ENCODE measurements at regions not wholly inside any gene's neighbourhood (a gene's known extent, or its start where the extent isn't known, plus 50 kb on each side); places are given as distances from the start of the nearest gene placed in this dataset.

DNA sequence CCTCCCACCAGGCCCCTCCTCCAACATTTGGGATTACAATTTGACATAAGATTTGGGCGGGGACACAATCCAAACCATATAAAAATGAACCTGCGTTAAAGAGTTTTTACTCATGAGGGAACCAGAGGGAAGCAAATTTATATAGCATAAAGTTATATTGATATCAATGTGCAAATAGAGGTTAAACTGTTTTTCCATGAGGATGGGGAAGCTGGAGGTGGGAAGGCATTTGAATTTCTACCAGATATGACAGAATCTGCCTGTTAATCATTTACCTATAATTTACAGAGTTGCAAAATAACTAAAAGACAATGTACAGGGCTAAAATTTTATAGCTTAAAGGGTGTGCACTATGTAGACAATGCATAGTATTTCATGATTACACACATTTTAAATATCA lies 322.0 kb upstream of the FKBP1C start:
- ChIA-PET POLR2A (no interaction called here), CTCF (no interaction called here)
- no peak overlapping the region for H3K4me3 ChIP-seq (ENCODE audit: low read depth, low read length)
- TF ChIP-seq, protein P1, sequence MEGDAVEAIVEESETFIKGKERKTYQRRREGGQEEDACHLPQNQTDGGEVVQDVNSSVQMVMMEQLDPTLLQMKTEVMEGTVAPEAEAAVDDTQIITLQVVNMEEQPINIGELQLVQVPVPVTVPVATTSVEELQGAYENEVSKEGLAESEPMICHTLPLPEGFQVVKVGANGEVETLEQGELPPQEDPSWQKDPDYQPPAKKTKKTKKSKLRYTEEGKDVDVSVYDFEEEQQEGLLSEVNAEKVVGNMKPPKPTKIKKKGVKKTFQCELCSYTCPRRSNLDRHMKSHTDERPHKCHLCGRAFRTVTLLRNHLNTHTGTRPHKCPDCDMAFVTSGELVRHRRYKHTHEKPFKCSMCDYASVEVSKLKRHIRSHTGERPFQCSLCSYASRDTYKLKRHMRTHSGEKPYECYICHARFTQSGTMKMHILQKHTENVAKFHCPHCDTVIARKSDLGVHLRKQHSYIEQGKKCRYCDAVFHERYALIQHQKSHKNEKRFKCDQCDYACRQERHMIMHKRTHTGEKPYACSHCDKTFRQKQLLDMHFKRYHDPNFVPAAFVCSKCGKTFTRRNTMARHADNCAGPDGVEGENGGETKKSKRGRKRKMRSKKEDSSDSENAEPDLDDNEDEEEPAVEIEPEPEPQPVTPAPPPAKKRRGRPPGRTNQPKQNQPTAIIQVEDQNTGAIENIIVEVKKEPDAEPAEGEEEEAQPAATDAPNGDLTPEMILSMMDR (IDR thresholded peaks at IDR 0.05; ENCODE audit: low read depth, low read length) = no peak
- no peak overlapping the region for H3K27ac ChIP-seq (ENCODE audit: low read depth, low read length)
- no peaks in the 10 kb centered on the region for H3K27me3 ChIP-seq (ENCODE audit: control insufficient read depth, insufficient read depth, low read length)
- peaks cover 7% of the 10 kb centered on the region; the same call in 1 of the 2 replicates for H3K9me3 ChIP-seq (ENCODE audit: control insufficient read depth, insufficient read depth, low read length)
- no peak for DNase-seq (ENCODE audit: low read depth, low spot score)

GRCh38 chr6:62891065-62891647 lies 320.1 kb upstream of the FKBP1C start:
- CTCF ChIA-PET = no interaction called here
- POLR2A ChIA-PET = no interaction called here
- H3K27ac ChIP-seq (ENCODE audit: low read depth, low read length) = no peak overlapping the region
- H3K27me3 ChIP-seq (ENCODE audit: control insufficient read depth, insufficient read depth, low read length) = no peaks in the 10 kb centered on the region
- TF ChIP-seq, protein P1 (IDR thresholded peaks at IDR 0.05; ENCODE audit: low read depth, low read length) = 0 out of 2 replicates have a peak, but pooled peaks have one; percentile 13
- peaks cover 7% of the 10 kb centered on the region; the same call in 1 of the 2 replicates for H3K9me3 ChIP-seq (ENCODE audit: control insufficient read depth, insufficient read depth, low read length)
- no peak overlapping the region for H3K4me3 ChIP-seq (ENCODE audit: low read depth, low read length)
- DNase-seq (ENCODE audit: low read depth, low spot score) = no peak

- H3K9me3 ChIP-seq (ENCODE audit: control insufficient read depth, insufficient read depth, low read length) = peaks cover 7% of the 10 kb centered on the region; the same call in 1 of the 2 replicates
- no peak overlapping the region for H3K4me3 ChIP-seq (ENCODE audit: low read depth, low read length)
- no peaks in the 10 kb centered on the region for H3K27me3 ChIP-seq (ENCODE audit: control insufficient read depth, insufficient read depth, low read length)
- DNase-seq (ENCODE audit: low read depth, low spot score) = no peak
- CTCF ChIA-PET = no interaction called here
- TF ChIP-seq, protein P1 (IDR thresholded peaks at IDR 0.05; ENCODE audit: low read depth, low read length) = no peak
- POLR2A ChIA-PET = no interaction called here
- no peak overlapping the region for H3K27ac ChIP-seq (ENCODE audit: low read depth, low read length)
Observed at GRCh38 chr6:62894114-62894513, 317.2 kb upstream of the FKBP1C start.

DNA sequence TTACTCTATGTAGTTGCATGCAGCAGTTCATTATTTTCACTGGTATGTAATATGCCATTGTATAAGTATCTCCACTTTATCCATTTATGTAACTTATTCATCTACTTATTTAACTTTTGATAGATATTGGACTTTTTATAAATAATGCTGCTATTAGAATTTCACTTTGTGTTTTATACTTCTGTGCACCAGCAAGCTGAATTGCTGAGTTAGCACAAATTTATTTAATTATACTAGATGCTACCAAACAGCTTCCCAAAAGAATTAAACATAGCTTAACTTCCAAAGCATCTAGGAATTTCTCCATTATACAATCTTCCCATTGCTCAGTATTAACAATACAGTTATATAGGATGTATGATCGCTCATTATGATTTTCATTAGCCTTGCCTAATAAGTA lies 308.0 kb upstream of the FKBP1C start:
- DNase-seq (ENCODE audit: low read depth, low spot score) = no peak
- ChIA-PET POLR2A (no interaction called here), CTCF (no interaction called here)
- Histone ChIP-seq H3K27ac (ENCODE audit: low read depth, low read length) (no peak overlapping the region), H3K4me3 (ENCODE audit: low read depth, low read length) (no peak overlapping the region), H3K9me3 (ENCODE audit: control insufficient read depth, insufficient read depth, low read length) (peaks cover 16% of the 10 kb centered on the region; the same call in 1 of the 2 replicates), H3K27me3 (ENCODE audit: control insufficient read depth, insufficient read depth, low read length) (no peaks in the 10 kb centered on the region)
- TF ChIP-seq, protein P1 (IDR thresholded peaks at IDR 0.05; ENCODE audit: low read depth, low read length) = no peak

DNA sequence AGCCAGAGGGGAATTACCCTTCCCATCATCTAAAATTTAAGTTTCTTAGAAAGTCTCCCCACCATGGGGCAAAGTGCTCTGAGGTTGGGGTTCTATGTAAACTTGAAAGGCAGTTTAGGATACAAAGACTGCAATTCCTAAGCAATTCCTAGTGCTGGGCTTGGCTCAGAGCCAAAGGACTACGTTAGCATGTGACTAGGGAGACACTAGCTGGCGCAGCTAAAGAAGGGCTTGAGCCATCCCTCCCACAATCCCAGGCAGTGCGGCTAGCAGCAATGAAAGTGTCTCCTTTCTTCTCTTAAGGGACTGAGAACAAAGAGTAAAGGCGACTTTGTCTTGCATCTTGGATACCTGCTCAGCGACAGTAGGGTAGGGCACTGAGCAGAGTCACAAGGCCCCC lies 306.6 kb upstream of the FKBP1C start:
- POLR2A ChIA-PET = no interaction called here

More for the DNA sequence above, 306.6 kb upstream of the FKBP1C start:
- H3K4me3 ChIP-seq (ENCODE audit: low read depth, low read length) = no peak overlapping the region
- peaks cover 19% of the 10 kb centered on the region; the same call in 1 of the 2 replicates for H3K9me3 ChIP-seq (ENCODE audit: control insufficient read depth, insufficient read depth, low read length)
- CTCF ChIA-PET = no interaction called here
- no peak overlapping the region for H3K27ac ChIP-seq (ENCODE audit: low read depth, low read length)
- TF ChIP-seq, protein P1 (IDR thresholded peaks at IDR 0.05; ENCODE audit: low read depth, low read length) = no peak
- no peaks in the 10 kb centered on the region for H3K27me3 ChIP-seq (ENCODE audit: control insufficient read depth, insufficient read depth, low read length)
- DNase-seq (ENCODE audit: low read depth, low spot score) = no peak

Data from AG04450 (cell line).